ENCODE measurements at regions not wholly inside any gene's neighbourhood (a gene's known extent, or its start where the extent isn't known, plus 50 kb on each side); places are given as distances from the start of the nearest gene placed in this dataset.

GRCh38 chr5:52656569-52657246, 131.0 kb upstream of the ITGA1 start:
- TF ChIP-seq, protein P1, sequence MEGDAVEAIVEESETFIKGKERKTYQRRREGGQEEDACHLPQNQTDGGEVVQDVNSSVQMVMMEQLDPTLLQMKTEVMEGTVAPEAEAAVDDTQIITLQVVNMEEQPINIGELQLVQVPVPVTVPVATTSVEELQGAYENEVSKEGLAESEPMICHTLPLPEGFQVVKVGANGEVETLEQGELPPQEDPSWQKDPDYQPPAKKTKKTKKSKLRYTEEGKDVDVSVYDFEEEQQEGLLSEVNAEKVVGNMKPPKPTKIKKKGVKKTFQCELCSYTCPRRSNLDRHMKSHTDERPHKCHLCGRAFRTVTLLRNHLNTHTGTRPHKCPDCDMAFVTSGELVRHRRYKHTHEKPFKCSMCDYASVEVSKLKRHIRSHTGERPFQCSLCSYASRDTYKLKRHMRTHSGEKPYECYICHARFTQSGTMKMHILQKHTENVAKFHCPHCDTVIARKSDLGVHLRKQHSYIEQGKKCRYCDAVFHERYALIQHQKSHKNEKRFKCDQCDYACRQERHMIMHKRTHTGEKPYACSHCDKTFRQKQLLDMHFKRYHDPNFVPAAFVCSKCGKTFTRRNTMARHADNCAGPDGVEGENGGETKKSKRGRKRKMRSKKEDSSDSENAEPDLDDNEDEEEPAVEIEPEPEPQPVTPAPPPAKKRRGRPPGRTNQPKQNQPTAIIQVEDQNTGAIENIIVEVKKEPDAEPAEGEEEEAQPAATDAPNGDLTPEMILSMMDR (IDR thresholded peaks at IDR 0.05; ENCODE audit: insufficient read depth, low read depth, low read length), result no peak
- TF ChIP-seq EZH2 (IDR thresholded peaks at IDR 0.05; ENCODE audit: insufficient read depth, low read length), result no peak
